ENCODE measurements at regions not wholly inside any gene's neighbourhood (a gene's known extent, or its start where the extent isn't known, plus 50 kb on each side); places are given as distances from the start of the nearest gene placed in this dataset.

DNA sequence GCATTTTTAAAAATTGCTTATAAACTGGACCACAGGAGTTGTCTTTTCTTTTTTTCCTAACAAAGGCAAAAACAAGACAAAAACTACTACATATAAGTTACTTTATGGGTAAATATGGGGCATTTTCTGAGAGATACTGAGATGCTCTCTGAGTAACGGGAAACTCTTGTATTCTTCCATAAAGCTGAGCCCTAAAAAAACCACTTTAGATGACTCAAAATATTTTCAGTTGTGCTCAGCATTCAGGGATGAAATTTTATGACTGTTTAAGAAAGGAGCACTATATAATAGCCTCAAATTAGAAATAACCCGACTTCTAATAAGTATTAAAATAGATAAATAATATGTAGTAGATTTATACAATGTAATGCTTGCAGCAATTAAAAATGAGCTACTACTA, 644.5 kb downstream of the KCTD16 start:
- Histone ChIP-seq H3K4me3 (no peak overlapping the region), H3K27ac (no peak overlapping the region)

DNA sequence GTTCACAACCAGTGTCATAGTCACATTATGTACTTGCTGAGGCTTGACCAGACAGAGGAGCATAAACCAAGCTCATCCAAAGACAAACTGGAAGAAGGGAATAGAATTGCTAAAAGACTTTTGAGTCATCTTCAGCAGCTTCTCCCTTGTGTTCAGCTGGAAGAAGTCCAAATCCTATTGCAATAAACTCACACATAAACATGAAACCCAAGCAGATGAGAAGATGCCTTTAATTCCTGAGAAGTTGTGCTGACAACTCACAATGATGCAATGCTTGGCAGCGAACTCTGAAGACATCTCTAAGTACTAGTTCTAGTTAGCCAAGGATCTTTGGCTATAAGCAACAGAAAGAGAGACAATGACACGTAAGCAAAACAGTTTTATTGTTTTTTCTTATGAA, 642.1 kb downstream of the KCTD16 start:
- Histone ChIP-seq H3K4me3 (no peak overlapping the region), H3K27ac (no peak overlapping the region)

GRCh38 chr5:144800169-144800568, 629.5 kb downstream of the KCTD16 start:
- no peak overlapping the region for H3K27ac ChIP-seq
- no peak overlapping the region for H3K4me3 ChIP-seq

- Histone ChIP-seq H3K4me3 (no peak overlapping the region), H3K27ac (no peak overlapping the region)
Observed at GRCh38 chr5:144798595-144798994, 627.9 kb downstream of the KCTD16 start.

- no peak overlapping the region for H3K4me3 ChIP-seq
- no peak overlapping the region for H3K27ac ChIP-seq
Observed at GRCh38 chr5:144794922-144795321, 624.2 kb downstream of the KCTD16 start.

DNA sequence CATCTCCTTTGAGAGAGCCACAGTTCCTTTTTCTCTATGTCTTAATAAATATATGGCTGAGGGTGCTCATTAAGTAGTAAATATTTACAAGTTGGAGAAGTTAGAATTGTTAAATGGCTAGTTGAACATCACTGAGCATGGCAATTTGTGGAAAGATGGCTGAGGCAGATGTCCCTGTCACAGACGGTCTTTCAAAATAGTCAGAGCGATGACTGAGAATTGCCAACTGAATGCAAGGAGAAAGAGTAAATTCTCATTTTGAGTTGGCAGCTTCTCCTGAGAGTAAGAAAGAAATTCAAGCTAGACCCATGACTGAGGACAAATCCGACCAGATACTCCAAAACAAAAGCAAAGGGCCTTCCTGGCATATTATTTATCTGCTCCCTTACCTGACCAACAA, 617.9 kb downstream of the KCTD16 start:
- H3K27ac ChIP-seq, result no peak overlapping the region

DNA sequence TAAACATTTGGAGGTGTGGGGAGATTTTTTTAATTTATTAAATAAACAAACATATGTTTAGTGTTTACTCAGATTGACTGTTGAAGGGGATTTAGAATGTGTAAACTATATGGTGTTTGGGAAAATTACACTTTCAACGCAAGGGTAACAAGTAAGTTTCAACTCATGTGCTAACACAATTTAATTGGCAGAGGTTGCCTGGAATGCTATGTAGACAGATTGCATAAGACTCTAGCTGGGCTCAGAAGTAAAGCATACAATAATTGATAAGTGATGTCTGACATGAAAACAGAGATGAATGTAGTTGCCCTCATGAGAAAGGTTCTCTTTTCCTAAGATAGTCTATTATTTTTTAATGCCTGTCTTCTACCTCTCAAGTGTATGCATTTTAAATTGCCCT, 617.4 kb downstream of the KCTD16 start:
- H3K4me3 ChIP-seq, result no peak overlapping the region
- H3K27ac ChIP-seq, result no peak overlapping the region

More for the DNA sequence above, 617.9 kb downstream of the KCTD16 start:
- no peak overlapping the region for H3K4me3 ChIP-seq

GRCh38 chr5:144779368-144779767, 608.7 kb downstream of the KCTD16 start:
- no peak overlapping the region for H3K27ac ChIP-seq
- no peak overlapping the region for H3K4me3 ChIP-seq

DNA sequence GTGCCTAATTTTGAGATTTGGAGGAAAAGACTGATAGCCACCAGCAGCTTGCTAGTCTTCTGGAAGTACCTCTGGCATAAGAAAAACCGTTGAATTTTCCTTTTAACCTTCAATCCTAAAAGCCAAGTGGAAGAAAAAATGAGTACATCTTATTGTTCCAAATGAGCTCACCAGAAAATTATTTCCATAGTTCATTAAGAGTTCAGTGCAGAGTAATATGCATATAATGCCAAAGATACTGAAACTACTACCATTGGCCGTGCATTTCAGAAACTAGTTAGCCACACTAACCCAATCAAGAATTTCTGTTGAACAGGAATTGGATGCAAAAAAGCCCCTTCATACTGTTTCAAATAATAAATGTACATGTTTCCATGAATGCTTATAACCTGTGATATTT, 607.9 kb downstream of the KCTD16 start:
- Histone ChIP-seq H3K27ac (no peak overlapping the region), H3K4me3 (no peak overlapping the region)

DNA sequence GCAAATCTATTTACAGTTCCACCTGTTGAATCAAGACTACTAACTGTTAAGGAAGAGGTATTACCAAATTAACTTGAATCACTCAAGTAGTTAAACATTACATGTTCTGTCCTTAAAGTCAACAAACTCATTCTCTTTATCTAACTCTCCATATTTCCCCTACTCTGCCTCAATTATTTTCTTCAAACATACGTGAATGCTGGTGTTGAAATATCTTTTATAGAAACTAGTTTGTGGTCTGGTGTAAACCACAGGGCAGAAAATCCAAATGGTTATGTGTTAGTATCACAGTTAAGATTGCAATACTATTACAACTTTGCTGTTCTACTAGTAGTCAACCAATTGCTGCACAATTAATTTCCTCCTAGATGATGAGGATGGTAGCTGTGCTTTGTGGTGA, 603.5 kb downstream of the KCTD16 start:
- no peak overlapping the region for H3K4me3 ChIP-seq
- no peak overlapping the region for H3K27ac ChIP-seq

- H3K4me3 ChIP-seq, result no peak overlapping the region
- no peak overlapping the region for H3K27ac ChIP-seq
Observed at GRCh38 chr5:144773628-144774027, 603.0 kb downstream of the KCTD16 start.

GRCh38 chr5:144771802-144772201, 601.1 kb downstream of the KCTD16 start:
- H3K27ac ChIP-seq, result no peak overlapping the region
- no peak overlapping the region for H3K4me3 ChIP-seq

DNA sequence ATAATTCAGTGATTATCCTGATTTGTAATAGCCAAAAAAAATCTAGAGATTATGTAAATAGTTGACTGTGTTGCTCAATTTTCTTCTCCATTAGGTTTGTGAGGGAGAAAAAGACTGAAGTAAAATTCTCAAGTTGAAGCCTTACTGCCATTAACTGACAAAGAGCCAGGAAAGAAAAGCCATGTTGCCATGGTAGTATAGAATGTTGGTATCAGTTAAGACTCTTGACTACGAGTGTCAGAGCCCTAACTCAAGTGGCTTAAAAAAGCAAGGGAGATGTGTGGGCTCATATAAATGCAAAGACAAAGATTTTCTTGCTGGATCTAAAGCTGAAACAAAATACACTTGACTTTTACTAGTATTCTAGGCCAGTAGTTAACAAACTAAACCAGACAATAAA, 571.7 kb downstream of the KCTD16 start:
- no peak overlapping the region for H3K4me3 ChIP-seq
- no peak overlapping the region for H3K27ac ChIP-seq

- H3K4me3 ChIP-seq, result no peak overlapping the region
- no peak overlapping the region for H3K27ac ChIP-seq
Observed at GRCh38 chr5:144731786-144732185, 561.1 kb downstream of the KCTD16 start.

GRCh38 chr5:144712090-144712489, 541.4 kb downstream of the KCTD16 start:
- H3K27ac ChIP-seq, result no peak overlapping the region

DNA sequence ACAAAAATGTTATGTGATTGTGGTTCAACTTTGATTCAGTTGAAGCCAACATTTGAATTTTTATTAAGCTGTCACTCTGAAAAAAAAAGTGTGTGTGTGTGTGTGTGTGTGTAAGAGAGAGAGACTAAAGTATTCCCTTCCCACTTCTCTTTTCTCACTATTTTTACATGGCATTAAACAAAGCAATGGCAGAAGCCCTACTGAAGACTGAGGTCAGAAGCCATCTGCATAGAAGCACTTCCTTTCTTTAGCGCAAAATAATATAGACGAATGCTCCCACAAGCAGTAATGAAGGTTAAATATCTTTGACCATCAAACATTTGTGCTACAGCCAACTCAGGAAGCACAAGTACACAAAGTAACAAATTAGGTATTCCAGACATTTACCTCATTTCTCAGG, 540.5 kb downstream of the KCTD16 start:
- Histone ChIP-seq H3K4me3 (no peak overlapping the region), H3K27ac (no peak overlapping the region)

More at GRCh38 chr5:144712090-144712489, 541.4 kb downstream of the KCTD16 start:
- H3K4me3 ChIP-seq, result no peak overlapping the region

DNA sequence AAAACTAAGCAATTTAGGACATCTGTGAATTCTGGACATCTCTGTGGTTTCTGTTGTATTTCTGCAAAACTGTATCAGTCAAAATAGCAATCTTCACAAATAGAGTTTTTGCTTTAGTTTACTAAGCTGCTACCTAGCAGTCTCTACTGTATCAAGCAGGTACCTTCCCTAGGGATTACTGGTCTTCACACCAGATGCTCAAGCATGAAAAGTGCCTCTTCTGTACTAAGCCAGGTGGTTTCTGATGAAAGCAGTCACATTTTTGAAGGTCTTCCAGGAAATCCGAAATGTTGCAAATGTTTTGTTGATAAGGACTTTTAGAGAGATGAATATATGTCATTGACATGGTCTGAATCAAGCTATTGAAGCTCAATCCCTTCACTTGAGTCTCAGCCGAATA, 540.0 kb downstream of the KCTD16 start:
- H3K27ac ChIP-seq, result no peak overlapping the region
- H3K4me3 ChIP-seq, result no peak overlapping the region

- no peak overlapping the region for H3K4me3 ChIP-seq
- no peak overlapping the region for H3K27ac ChIP-seq
Observed at GRCh38 chr5:144703776-144704175, 533.1 kb downstream of the KCTD16 start.

DNA sequence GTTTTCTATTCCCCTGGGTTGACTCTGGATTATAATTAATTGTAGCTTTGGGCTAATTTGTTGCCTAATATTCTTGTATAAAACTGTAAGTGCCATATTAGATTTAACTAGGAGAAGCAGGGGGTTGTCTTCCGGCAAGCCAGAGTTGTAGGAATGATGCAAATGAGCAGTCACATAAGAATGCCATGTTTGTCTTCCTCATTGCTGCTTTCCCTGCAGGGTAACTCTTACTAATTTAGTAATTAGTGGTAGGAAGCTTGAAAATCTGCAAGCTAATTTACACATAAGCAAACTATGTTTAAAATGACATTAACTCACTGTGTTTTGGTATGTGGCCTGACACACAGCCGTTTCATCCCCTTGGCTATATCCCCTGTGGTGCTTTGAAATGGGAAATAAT, 527.8 kb downstream of the KCTD16 start:
- no peak overlapping the region for H3K27ac ChIP-seq
- no peak overlapping the region for H3K4me3 ChIP-seq

GRCh38 chr5:144697847-144698262, 527.2 kb downstream of the KCTD16 start:
- H3K4me3 ChIP-seq, result no peak overlapping the region
- H3K27ac ChIP-seq, result no peak overlapping the region

GRCh38 chr5:144691936-144692335, 521.3 kb downstream of the KCTD16 start:
- no peak overlapping the region for H3K4me3 ChIP-seq
- H3K27ac ChIP-seq, result no peak overlapping the region

DNA sequence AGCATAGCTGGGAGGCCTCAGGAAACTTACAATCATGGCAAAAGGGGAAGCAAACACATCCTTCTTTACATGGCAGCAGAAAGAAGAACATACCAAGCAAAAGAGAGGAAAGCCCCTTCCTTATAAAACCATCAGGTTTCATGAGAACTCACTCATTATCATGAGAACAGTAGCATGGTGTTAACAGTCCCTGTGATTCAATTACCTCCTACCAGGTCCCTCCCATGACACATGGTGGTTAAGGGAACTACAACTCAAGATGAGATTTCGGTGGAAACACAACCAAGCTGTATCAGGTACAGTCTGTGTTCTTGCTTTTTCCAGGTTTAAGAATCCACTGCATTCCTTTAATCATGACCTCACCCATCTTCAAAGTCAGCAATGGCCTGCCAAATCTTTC, 514.2 kb downstream of the KCTD16 start:
- H3K27ac ChIP-seq, result no peak overlapping the region
- H3K4me3 ChIP-seq, result no peak overlapping the region

DNA sequence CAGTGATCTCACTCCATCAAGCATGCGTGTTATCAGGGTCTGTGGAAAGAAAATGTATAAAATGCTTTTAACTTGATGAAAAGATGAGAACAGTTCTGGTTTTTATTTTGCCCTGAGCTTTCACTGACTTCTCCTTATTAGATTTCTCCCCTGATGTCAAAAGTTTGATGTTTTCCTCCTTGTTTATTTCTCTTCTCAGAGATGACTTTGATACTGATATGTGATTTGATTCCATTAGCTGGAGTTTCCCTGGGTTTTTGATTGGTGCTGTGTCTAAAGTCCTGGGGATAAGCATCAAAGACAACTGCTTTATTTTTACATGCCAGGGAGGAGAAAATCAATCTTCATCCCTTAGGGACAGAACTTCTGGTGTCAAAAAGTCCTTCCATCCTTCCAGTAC, 510.0 kb downstream of the KCTD16 start:
- H3K4me3 ChIP-seq, result no peak overlapping the region
- H3K27ac ChIP-seq, result no peak overlapping the region

Data from skin epidermis (tissue), 12 donors.